ENCODE measurements at regions not wholly inside any gene's neighbourhood (a gene's known extent, or its start where the extent isn't known, plus 50 kb on each side); places are given as distances from the start of the nearest gene placed in this dataset.
A peak's percentile ranks its signal among the peaks of the same experiment; 100 is the strongest.
"Not testable (repeated sequence)": the region's sequence is repeated elsewhere in the genome, so short reads cannot be mapped to it uniquely, and the experiment has no call there.

- FAIRE-seq (no peak), DNase-seq (ENCODE audit: insufficient read length, low spot score) (no peak)
Observed at GRCh38 chr1:182331387-182331786, 60.2 kb downstream of the GLUL start.

GRCh38 chr1:182330303-182330702, 61.3 kb downstream of the GLUL start:
- DNase-seq (ENCODE audit: insufficient read length, low spot score) (no peak), FAIRE-seq (no peak)

- FAIRE-seq (no peak), DNase-seq (ENCODE audit: insufficient read length, low spot score) (no peak)
Observed at GRCh38 chr1:182329471-182329870, 62.1 kb downstream of the GLUL start.

- no peak for FAIRE-seq
- DNase-seq (ENCODE audit: insufficient read length, low spot score) = no peak
Observed at GRCh38 chr1:182328591-182328990, 63.0 kb downstream of the GLUL start.

GRCh38 chr1:182325339-182325738, 66.3 kb downstream of the GLUL start:
- DNase-seq (ENCODE audit: insufficient read length, low spot score) = no peak
- FAIRE-seq = no peak

- not testable (repeated sequence) for FAIRE-seq; DNase-seq (ENCODE audit: insufficient read length, low spot score)
Observed at GRCh38 chr1:182321532-182321931, 70.1 kb downstream of the GLUL start.

- DNase-seq (ENCODE audit: insufficient read length, low spot score) (no peak), FAIRE-seq (no peak)
Observed at GRCh38 chr1:182317611-182318161, 73.9 kb downstream of the GLUL start.

- FAIRE-seq; DNase-seq (ENCODE audit: insufficient read length, low spot score): not testable (repeated sequence)
Observed at GRCh38 chr1:182316454-182316853, 75.1 kb downstream of the GLUL start.

- DNase-seq (ENCODE audit: insufficient read length, low spot score) = no peak
- no peak for FAIRE-seq
Observed at GRCh38 chr1:182315167-182315556, 76.4 kb downstream of the GLUL start.

GRCh38 chr1:182309631-182310351, 81.8 kb downstream of the GLUL start:
- FAIRE-seq (no peak), DNase-seq (ENCODE audit: insufficient read length, low spot score) (no peak)

GRCh38 chr1:182308826-182309225, 82.8 kb downstream of the GLUL start:
- FAIRE-seq (no peak), DNase-seq (ENCODE audit: insufficient read length, low spot score) (no peak)

- not testable (repeated sequence) for FAIRE-seq; DNase-seq (ENCODE audit: insufficient read length, low spot score)
Observed at GRCh38 chr1:182307486-182307885, 84.1 kb downstream of the GLUL start.

- DNase-seq (ENCODE audit: insufficient read length, low spot score) = no peak
- FAIRE-seq = no peak
Observed at GRCh38 chr1:182305861-182306260, 85.7 kb downstream of the GLUL start.

- DNase-seq (ENCODE audit: insufficient read length, low spot score) = no peak
- FAIRE-seq = peak; percentile 44
Observed at GRCh38 chr1:182304627-182305026, 87.0 kb downstream of the GLUL start.

- no peak for DNase-seq (ENCODE audit: insufficient read length, low spot score)
- FAIRE-seq = no peak
Observed at GRCh38 chr1:182304218-182304617, 87.4 kb downstream of the GLUL start.

- peak; percentile 26 for DNase-seq (ENCODE audit: insufficient read length, low spot score)
- FAIRE-seq = peak; percentile 86
Observed at GRCh38 chr1:182303778-182304177, 87.8 kb downstream of the GLUL start.

GRCh38 chr1:182301467-182302198, 90.0 kb downstream of the GLUL start:
- FAIRE-seq (peak; percentile 40), DNase-seq (ENCODE audit: insufficient read length, low spot score) (no peak)

GRCh38 chr1:182301026-182301436, 90.6 kb downstream of the GLUL start:
- DNase-seq (ENCODE audit: insufficient read length, low spot score) (no peak), FAIRE-seq (no peak)

- FAIRE-seq (no peak), DNase-seq (ENCODE audit: insufficient read length, low spot score) (no peak)
Observed at GRCh38 chr1:182299728-182300616, 91.6 kb downstream of the GLUL start.

GRCh38 chr1:182299054-182299727, 92.4 kb downstream of the GLUL start:
- not testable (repeated sequence) for DNase-seq (ENCODE audit: insufficient read length, low spot score); FAIRE-seq
